Esophagus (tissue), 2 donors: ENCODE measurements at regions not wholly inside any gene's neighbourhood (a gene's known extent, or its start where the extent isn't known, plus 50 kb on each side); places are given as distances from the start of the nearest gene placed in this dataset.

ENCODE experiments used
- H3K27ac ChIP-seq, 2 donors: one replicate each; pipeline ENCODE4 v1.5.1; 2013; ENCODE audit warnings: low read depth in 2 of 2, mild to moderate bottlenecking in 2 of 2, inconsistent platforms in 1 of 2, low read length in 1 of 2, moderate library complexity in 1 of 2
- H3K27me3 ChIP-seq, 2 donors: one replicate each; pipeline ENCODE4 v1.6.1; 2013; ENCODE audit warnings: low read length in 2 of 2, control low read depth in 1 of 2, mild to moderate bottlenecking in 1 of 2; ENCODE audit not compliant: insufficient read depth in 2 of 2, control insufficient read depth in 1 of 2
- H3K36me3 ChIP-seq, 2 donors: one replicate each; pipeline ENCODE4 v1.6.1; 2013; ENCODE audit warnings: low read length in 1 of 2; ENCODE audit not compliant: control insufficient read depth in 2 of 2, insufficient read depth in 2 of 2
- H3K4me1 ChIP-seq, 2 donors: one replicate each; pipeline ENCODE4 v1.6.1; 2013; ENCODE audit warnings: low read length in 1 of 2; ENCODE audit not compliant: control insufficient read depth in 2 of 2, insufficient read depth in 2 of 2
- H3K4me3 ChIP-seq, 2 donors: one replicate each; pipeline ENCODE4 v1.5.1; 2013; ENCODE audit warnings: low read length in 2 of 2, mild to moderate bottlenecking in 2 of 2, low read depth in 1 of 2, moderate library complexity in 1 of 2
- H3K9me3 ChIP-seq, 2 donors: one replicate each; pipeline ENCODE4 v1.6.1; 2013; ENCODE audit warnings: mild to moderate bottlenecking in 2 of 2, low read depth in 1 of 2, low read length in 1 of 2, moderate library complexity in 1 of 2; ENCODE audit not compliant: control insufficient read depth in 2 of 2, insufficient read depth in 1 of 2
- WGBS, 2 donors: extraction: QIAGEN DNeasy Blood & Tissue Kit; methylation state at CpG; one replicate each; pipeline ENCODE4 v1.1.7; 2013; 5-methylcytosine and 5-hydroxymethylcytosine counted together
- donor health status: healthy with polysubstance abuse.
- donor health status: Bipolar disorder and iron deficiency.

- Histone ChIP-seq H3K36me3 (no peaks in the 10 kb centered on the region), H3K4me1 (no peaks in the 10 kb centered on the region), H3K27me3 (no peaks in the 10 kb centered on the region), H3K4me3 (no peak overlapping the region), H3K9me3 (no peaks in the 10 kb centered on the region), H3K27ac (no peak overlapping the region)
- 85 to 96% methylated on average over 2 of the region's 2 CpGs for WGBS, 2 donors
These were observed 88.1 kb upstream of the PIEZO2 start for GRCh38 chr18:11237484-11237883.

GRCh38 chr18:11237066-11237465 lies 87.7 kb upstream of the PIEZO2 start:
- Histone ChIP-seq H3K4me1 (no peaks in the 10 kb centered on the region), H3K27me3 (no peaks in the 10 kb centered on the region), H3K9me3 (no peaks in the 10 kb centered on the region), H3K27ac (no peak overlapping the region), H3K36me3 (no peaks in the 10 kb centered on the region), H3K4me3 (no peak overlapping the region)
- 80 to 83% methylated on average over 1 of the region's 1 CpG for WGBS, 2 donors

- no peak overlapping the region for H3K4me3 ChIP-seq
- H3K27me3 ChIP-seq = no peaks in the 10 kb centered on the region
- H3K4me1 ChIP-seq = no peaks in the 10 kb centered on the region
- H3K9me3 ChIP-seq = no peaks in the 10 kb centered on the region
- WGBS, 2 donors = 48 to 64% methylated on average over 7 of the region's 7 CpGs
- H3K36me3 ChIP-seq = no peaks in the 10 kb centered on the region
- no peak overlapping the region for H3K27ac ChIP-seq
These were observed 74.8 kb upstream of the PIEZO2 start for GRCh38 chr18:11224153-11224552.

- Histone ChIP-seq H3K27ac (no peak overlapping the region), H3K4me1 (no peaks in the 10 kb centered on the region), H3K4me3 (no peak overlapping the region), H3K27me3 (no peaks in the 10 kb centered on the region), H3K36me3 (no peaks in the 10 kb centered on the region), H3K9me3 (no peaks in the 10 kb centered on the region)
- WGBS, 2 donors = 60 to 72% methylated on average over 1 of the region's 1 CpG
These were observed 70.2 kb upstream of the PIEZO2 start for GRCh38 chr18:11219571-11219970.

- H3K4me1 ChIP-seq = no peaks in the 10 kb centered on the region
- WGBS, 2 donors = 35 to 37% methylated on average over 4 of the region's 4 CpGs
These were observed 65.8 kb upstream of the PIEZO2 start for GRCh38 chr18:11215216-11215615.

GRCh38 chr18:11204020-11204419 lies 54.7 kb upstream of the PIEZO2 start:
- Histone ChIP-seq H3K9me3 (no peaks in the 10 kb centered on the region), H3K4me1 (no peaks in the 10 kb centered on the region), H3K27me3 (no peaks in the 10 kb centered on the region), H3K36me3 (no peaks in the 10 kb centered on the region), H3K27ac (no peak overlapping the region), H3K4me3 (no peak overlapping the region)
- 65 to 67% methylated on average over 3 of the region's 3 CpGs for WGBS, 2 donors

More at GRCh38 chr18:11215216-11215615, 65.8 kb upstream of the PIEZO2 start:
- Histone ChIP-seq H3K27me3 (no peaks in the 10 kb centered on the region), H3K4me3 (no peak overlapping the region), H3K36me3 (no peaks in the 10 kb centered on the region), H3K27ac (no peak overlapping the region), H3K9me3 (no peaks in the 10 kb centered on the region)

GRCh38 chr18:11199477-11199876 lies 50.1 kb upstream of the PIEZO2 start:
- no peaks in the 10 kb centered on the region for H3K27me3 ChIP-seq
- H3K4me3 ChIP-seq = no peak overlapping the region
- no peaks in the 10 kb centered on the region for H3K4me1 ChIP-seq
- H3K9me3 ChIP-seq = no peaks in the 10 kb centered on the region
- no peaks in the 10 kb centered on the region for H3K36me3 ChIP-seq
- no peak overlapping the region for H3K27ac ChIP-seq
- 49 to 56% methylated on average over 3 of the region's 3 CpGs for WGBS, 2 donors
